K562 (cell line): ENCODE measurements at regions not wholly inside any gene's neighbourhood (a gene's known extent, or its start where the extent isn't known, plus 50 kb on each side); places are given as distances from the start of the nearest gene placed in this dataset.

Experiments
- ATAC-seq: fragments of 200-7000 bp; cut with Tn5 transposase; 3 replicates; pipeline ENCODE4 v1.9.1; 2020; ENCODE audit warnings: moderate library complexity
- BruUV-seq: library from RNA; stranded (reverse); fragments of 400-500 nt; replicated peaks from 2 replicates; lab custom pipeline; 2021; lab: Mats Ljungman, UMichigan
- CTCF ChIA-PET: fragments of 300-600 bp; formaldehyde crosslinking; extraction: SDS; loops from one replicate; lab custom pipeline; 2021; ENCODE audit warnings: low intra/inter-chr PET ratio; lab: Yijun Ruan, JAX
- POLR2A ChIA-PET: fragments of 300-600, 350-650 bp; sonication (Branson Sonifier 250); formaldehyde crosslinking; extraction: SDS; loops from one replicate; lab custom pipeline; 2021; ENCODE audit warnings: antibody characterized with exemption, inconsistent platforms; lab: Yijun Ruan, JAX
- DNase-seq, 4 experiments: peaks; one replicate each; pipeline versions ENCODE4 v3.0.0 to v3.0.0-alpha.2; 2011 to 2018; ENCODE audit warnings: low spot score in 3 of 4, mixed read lengths in 3 of 4; ENCODE audit errors: extremely low read depth in 1 of 4
- FAIRE-seq: peaks from 2 replicates; lab custom pipeline; 2011; peaks lifted over from hg19 to GRCh38; lab: Jason Lieb, UNC
- H2AFZ ChIP-seq: 2 replicates; pipeline ENCODE4 v1.6.0; 2011; ENCODE audit warnings: low read depth, low read length, control low read depth, inconsistent platforms
- H3K27ac ChIP-seq: fragments of 200-600 bp; 3 replicates; pipeline ENCODE4 v1.8.0; 2011; ENCODE audit warnings: low read depth, mild to moderate bottlenecking, control low read depth, inconsistent platforms, low read length, moderate library complexity, mixed read lengths; ENCODE audit errors: extremely low read depth
- H3K27me3 ChIP-seq, 2 experiments: fragments of 300-600 bp in 1 of 2; 2 replicates in 1 of 2; 3 replicates in 1 of 2; pipeline versions ENCODE4 v1.6.0 to v1.8.0; 2011; ENCODE audit warnings: inconsistent platforms in 2 of 2, low read length in 2 of 2, mild to moderate bottlenecking in 1 of 2, mixed read lengths in 1 of 2, moderate library complexity in 1 of 2; ENCODE audit not compliant: control insufficient read depth in 2 of 2, insufficient read depth in 2 of 2
- H3K36me3 ChIP-seq: fragments of 300-600 bp; 3 replicates; pipeline ENCODE4 v1.8.0; 2011; ENCODE audit warnings: mild to moderate bottlenecking, low read length, inconsistent platforms; ENCODE audit not compliant: control insufficient read depth, insufficient read depth
- H3K4me1 ChIP-seq, 2 experiments: fragments of 200-600 bp in 1 of 2; replicated peaks in 1 of 2; 2 replicates in 1 of 2; 3 replicates in 1 of 2; pipeline versions ENCODE4 v1.5.1 to v1.8.0; 2011; ENCODE audit warnings: inconsistent platforms in 2 of 2, low read length in 2 of 2, mild to moderate bottlenecking in 1 of 2, mixed read lengths in 1 of 2, moderate library complexity in 1 of 2; ENCODE audit not compliant: control insufficient read depth in 2 of 2, insufficient read depth in 2 of 2
- H3K4me2 ChIP-seq: 2 replicates; pipeline ENCODE4 v1.6.1; 2011; ENCODE audit warnings: low read length, control low read depth, inconsistent platforms, mixed read lengths; ENCODE audit not compliant: insufficient read depth
- H3K4me3 ChIP-seq: fragments of 200-600 bp; sonication (generic), shearing (Covaris generic); 2 replicates; pipeline ENCODE4 v1.5.1; 2016; ENCODE audit warnings: control low read depth, inconsistent platforms
- H3K79me2 ChIP-seq: fragments of 200-600 bp; 3 replicates; pipeline ENCODE4 v1.8.0; 2011; ENCODE audit warnings: low read length, inconsistent platforms; ENCODE audit not compliant: control insufficient read depth, insufficient read depth
- H3K9ac ChIP-seq, 2 experiments: 2 replicates each; pipeline versions ENCODE4 v1.6.0 to v1.6.1; 2011; ENCODE audit warnings: low read depth in 2 of 2, low read length in 2 of 2, control low read depth in 1 of 2, inconsistent platforms in 1 of 2, mild to moderate bottlenecking in 1 of 2, mixed read lengths in 1 of 2; ENCODE audit not compliant: insufficient read depth in 1 of 2
- H3K9me1 ChIP-seq: one replicate; pipeline ENCODE4 v1.6.0; 2011; ENCODE audit warnings: inconsistent platforms, mild to moderate bottlenecking, low read length, moderate library complexity; ENCODE audit not compliant: control insufficient read depth, insufficient read depth
- H3K9me3 ChIP-seq: replicated peaks from 2 replicates; pipeline ENCODE4 v1.5.1; 2011; ENCODE audit warnings: low read depth, low read length, inconsistent platforms; ENCODE audit not compliant: control insufficient read depth, insufficient read depth
- H4K20me1 ChIP-seq: replicated peaks from 2 replicates; pipeline ENCODE4 v1.6.1; 2011; ENCODE audit warnings: low read length, inconsistent platforms, mixed read lengths; ENCODE audit not compliant: control insufficient read depth, insufficient read depth
- CHAMP1 ChIP-seq: fragments of 450-650 bp; IDR thresholded peaks from 2 replicates; pipeline ENCODE4 v1.6.1; 2016; ENCODE audit warnings: mild to moderate bottlenecking
- E2F1 ChIP-seq: sonication (generic); formaldehyde crosslinking; IDR thresholded peaks from 2 replicates; pipeline ENCODE4 v1.8.1; 2023; ENCODE audit warnings: mild to moderate bottlenecking, missing genetic modification reagents, moderate library complexity
- FOXA3 ChIP-seq, 2 experiments: fragments of 450-650 bp in 1 of 2; sonication (generic) in 1 of 2; formaldehyde crosslinking; IDR thresholded peaks in 1 of 2; conservative IDR thresholded peaks in 1 of 2; 2 replicates each; pipeline versions ENCODE4 v1.4.0 to v1.8.0; 2020 to 2022; ENCODE audit warnings: mild to moderate bottlenecking in 2 of 2, missing genetic modification reagents in 1 of 2
- HMG20B ChIP-seq: fragments of 250-450 bp; sonication (Bioruptor Pico); IDR thresholded peaks from 2 replicates; pipeline ENCODE4 v1.5.0; 2021; ENCODE audit warnings: mild to moderate bottlenecking
- HNRNPLL ChIP-seq: fragments of 200-400 bp; formaldehyde crosslinking; IDR thresholded peaks from 2 replicates; pipeline ENCODE4 v1.6.1; 2017; ENCODE audit warnings: low read length, low read depth, mild to moderate bottlenecking; ENCODE audit not compliant: poor library complexity, severe bottlenecking
- SREBF2 ChIP-seq: sonication (generic); formaldehyde crosslinking; IDR thresholded peaks from 2 replicates; pipeline ENCODE4 v1.4.0; 2020; ENCODE audit warnings: mild to moderate bottlenecking, missing genetic modification reagents
- TBL1XR1 ChIP-seq, 2 experiments: IDR thresholded peaks; 2 replicates each; pipeline ENCODE4 v1.6.1; 2012; ENCODE audit warnings: improper control_type of control experiment in 2 of 2, low read length in 2 of 2, mild to moderate bottlenecking in 1 of 2
- TCFL5 ChIP-seq: fragments of 250-450 bp; sonication (Bioruptor Pico); conservative IDR thresholded peaks from 2 replicates; pipeline ENCODE4 v1.6.1; 2021; ENCODE audit warnings: mild to moderate bottlenecking, moderate library complexity, matching md5 sums
- WGBS: fragments of 100-300 bp; shearing (Covaris generic); methylation state at CpG from one replicate; pipeline ENCODE4 v1.1.6; 2016; ENCODE audit warnings: low coverage, mixed read lengths; ENCODE audit not compliant: insufficient coverage; ENCODE audit errors: missing lambda C conversion rate; 5-methylcytosine and 5-hydroxymethylcytosine counted together
- in situ Hi-C: fragments of 300-500 bp; cut with MboI; formaldehyde crosslinking; loops from 4 replicates; pipeline ENCODE4 v1.15.0; 2018; ENCODE audit warnings: inconsistent platforms, mixed read lengths
- intact Hi-C: fragments of 100-400 bp; cut with micrococcal nuclease; formaldehyde crosslinking; loops from 2 replicates; pipeline ENCODE4 v1.14.2; 2022

GRCh38 chr1:228851193-228851592 is 115.9 kb downstream of the RHOU start:
- Histone ChIP-seq H3K4me3 (no peak overlapping the region), H3K27ac (no peak overlapping the region), H3K9me3 (no peaks in the 10 kb centered on the region), H3K4me2 (no peak overlapping the region), H3K36me3 (no peaks in the 10 kb centered on the region), H3K4me1 (no peaks in the 10 kb centered on the region), H3K27me3 (peaks cover 0 to 4% of the 10 kb centered on the region in 2 experiments; a peak in 1 of 5 replicates), H3K9ac (no peak overlapping the region), H4K20me1 (no peaks in the 10 kb centered on the region), H2AFZ (no peak overlapping the region), H3K9me1 (no peaks in the 10 kb centered on the region), H3K79me2 (no peaks in the 10 kb centered on the region)
- ChIA-PET POLR2A (interaction anchor here (0.8 kb wide), 1 partner anchor 9 kb away, joined by 3 read pairs; no protein-coding TSS in a partner anchor), CTCF (no interaction called here)
- no peak for DNase-seq
- 1% methylated on average over 5 of the region's 5 CpGs for WGBS
- in situ Hi-C loops, result no loop called here
- TF ChIP-seq TBL1XR1 (IDR thresholded peaks at IDR 0.05; ENCODE audit: low read length in 2 of 2), result no peak
- no peak for TF ChIP-seq HMG20B (CRISPR knock-in tag)
- no peak for TF ChIP-seq FOXA3 (CRISPR knock-in tag; conservative IDR thresholded peaks at IDR 0.05 in 1 of 2, IDR thresholded peaks at IDR 0.05 in 1 of 2)
- no peak for TF ChIP-seq SREBF2 (CRISPR knock-in tag)
- no peak for TF ChIP-seq CHAMP1
- TF ChIP-seq TCFL5 (CRISPR knock-in tag), result no peak
- TF ChIP-seq HNRNPLL, result no peak
- no peak for TF ChIP-seq E2F1 (CRISPR knock-in tag)
- no TSS peak for BruUV-seq
- no peak for ATAC-seq
- FAIRE-seq, result no peak
- intact Hi-C loops, result no loop called here
